LNCaP clone FGC (cell line): ENCODE measurements at regions not wholly inside any gene's neighbourhood (a gene's known extent, or its start where the extent isn't known, plus 50 kb on each side); places are given as distances from the start of the nearest gene placed in this dataset.

Experiments
- DNase-seq: peaks from one replicate; pipeline ENCODE4 v3.0.0-alpha.2; 2011; ENCODE audit warnings: low read depth
- H3K4me3 ChIP-seq: 2 replicates; pipeline ENCODE4 v1.5.1; 2011; ENCODE audit warnings: mild to moderate bottlenecking, low read depth, low read length, control low read depth
- CTCF ChIP-seq: IDR thresholded peaks from 2 replicates; pipeline ENCODE4 v1.5.1; 2012; ENCODE audit warnings: mild to moderate bottlenecking; ENCODE audit not compliant: control insufficient read depth, insufficient read depth; ENCODE audit errors: extremely low read depth

GRCh38 chr2:18245375-18245774 lies 315.1 kb downstream of the RDH14 start:
- no peak for TF ChIP-seq CTCF
- no peak for DNase-seq
- no peak overlapping the region for H3K4me3 ChIP-seq

- TF ChIP-seq CTCF: no peak
- DNase-seq: no peak
- no peak overlapping the region for H3K4me3 ChIP-seq
Observed at GRCh38 chr2:18244845-18245244, 315.6 kb downstream of the RDH14 start.

- no peak for TF ChIP-seq CTCF
- DNase-seq: no peak
- no peak overlapping the region for H3K4me3 ChIP-seq
Observed at GRCh38 chr2:18243816-18244215, 316.6 kb downstream of the RDH14 start.

- TF ChIP-seq CTCF: no peak
Observed at GRCh38 chr2:18242716-18243115, 317.7 kb downstream of the RDH14 start.

GRCh38 chr2:18238209-18238608 lies 322.2 kb downstream of the RDH14 start:
- DNase-seq: no peak
- no peak overlapping the region for H3K4me3 ChIP-seq
- no peak for TF ChIP-seq CTCF

More at GRCh38 chr2:18242716-18243115, 317.7 kb downstream of the RDH14 start:
- DNase-seq: no peak
- H3K4me3 ChIP-seq: no peak overlapping the region

DNA sequence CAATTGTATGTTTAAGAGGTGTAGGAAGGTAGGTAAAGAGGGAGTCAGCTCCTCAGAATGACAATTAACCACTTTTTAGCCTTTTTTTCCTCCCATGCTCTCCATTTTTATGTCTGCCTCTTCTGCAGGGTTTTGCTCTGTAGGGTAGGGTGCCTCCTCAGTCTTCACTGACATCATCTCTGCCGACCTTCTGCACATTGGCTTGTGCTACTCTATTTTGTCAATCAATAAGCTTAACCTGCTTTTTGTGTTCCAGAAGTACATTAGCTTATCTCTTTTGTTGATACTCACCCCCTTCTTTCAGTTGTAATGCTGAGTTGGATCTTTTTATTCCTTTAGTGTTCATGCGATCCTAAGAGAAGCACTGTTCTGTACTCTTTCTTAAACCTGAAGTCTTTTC lies 323.2 kb downstream of the RDH14 start:
- H3K4me3 ChIP-seq: no peak overlapping the region
- TF ChIP-seq CTCF: no peak
- DNase-seq: no peak

GRCh38 chr2:18232731-18233438 lies 327.6 kb downstream of the RDH14 start:
- no peak overlapping the region for H3K4me3 ChIP-seq
- no peak for DNase-seq
- no peak for TF ChIP-seq CTCF
